ENCODE measurements at regions not wholly inside any gene's neighbourhood (a gene's known extent, or its start where the extent isn't known, plus 50 kb on each side); places are given as distances from the start of the nearest gene placed in this dataset.

DNA sequence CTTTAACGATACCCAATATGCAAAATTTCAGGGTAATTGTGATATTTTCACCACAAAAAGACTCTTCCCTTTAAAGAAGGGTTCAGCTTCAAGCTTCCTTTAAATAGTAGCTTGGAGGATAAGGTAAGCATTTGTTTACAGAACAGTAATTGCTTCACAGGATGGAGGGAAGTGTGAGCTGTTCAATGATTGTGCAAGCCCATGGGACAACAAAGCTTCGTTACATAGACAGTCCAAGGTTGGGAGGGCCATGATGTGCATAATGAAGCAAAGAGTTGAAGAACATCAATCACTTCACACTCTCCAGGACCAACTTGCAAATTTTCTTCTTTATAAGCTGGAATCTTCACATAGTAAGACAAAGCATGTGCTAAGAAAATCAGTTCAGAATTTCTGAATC is 145.0 kb upstream of the ASIC2 start:
- TF ChIP-seq, protein P1, sequence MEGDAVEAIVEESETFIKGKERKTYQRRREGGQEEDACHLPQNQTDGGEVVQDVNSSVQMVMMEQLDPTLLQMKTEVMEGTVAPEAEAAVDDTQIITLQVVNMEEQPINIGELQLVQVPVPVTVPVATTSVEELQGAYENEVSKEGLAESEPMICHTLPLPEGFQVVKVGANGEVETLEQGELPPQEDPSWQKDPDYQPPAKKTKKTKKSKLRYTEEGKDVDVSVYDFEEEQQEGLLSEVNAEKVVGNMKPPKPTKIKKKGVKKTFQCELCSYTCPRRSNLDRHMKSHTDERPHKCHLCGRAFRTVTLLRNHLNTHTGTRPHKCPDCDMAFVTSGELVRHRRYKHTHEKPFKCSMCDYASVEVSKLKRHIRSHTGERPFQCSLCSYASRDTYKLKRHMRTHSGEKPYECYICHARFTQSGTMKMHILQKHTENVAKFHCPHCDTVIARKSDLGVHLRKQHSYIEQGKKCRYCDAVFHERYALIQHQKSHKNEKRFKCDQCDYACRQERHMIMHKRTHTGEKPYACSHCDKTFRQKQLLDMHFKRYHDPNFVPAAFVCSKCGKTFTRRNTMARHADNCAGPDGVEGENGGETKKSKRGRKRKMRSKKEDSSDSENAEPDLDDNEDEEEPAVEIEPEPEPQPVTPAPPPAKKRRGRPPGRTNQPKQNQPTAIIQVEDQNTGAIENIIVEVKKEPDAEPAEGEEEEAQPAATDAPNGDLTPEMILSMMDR (IDR thresholded peaks at IDR 0.05) = no peak
- TF ChIP-seq POLR2A (IDR thresholded peaks at IDR 0.05) = no peak
